NCI-H1105 treated with DMSO at 0.1 percent for 48 hours (cell line): ENCODE measurements at regions not wholly inside any gene's neighbourhood (a gene's known extent, or its start where the extent isn't known, plus 50 kb on each side); places are given as distances from the start of the nearest gene placed in this dataset.
A peak's percentile ranks its signal among the peaks of the same experiment; 100 is the strongest.
"Not testable (repeated sequence)": the region's sequence is repeated elsewhere in the genome, so short reads cannot be mapped to it uniquely, and the experiment has no call there.

ENCODE experiments used
- DNase-seq: peaks from one replicate; lab custom pipeline; 2025; lab: John Stamatoyannopoulos, UW

DNA sequence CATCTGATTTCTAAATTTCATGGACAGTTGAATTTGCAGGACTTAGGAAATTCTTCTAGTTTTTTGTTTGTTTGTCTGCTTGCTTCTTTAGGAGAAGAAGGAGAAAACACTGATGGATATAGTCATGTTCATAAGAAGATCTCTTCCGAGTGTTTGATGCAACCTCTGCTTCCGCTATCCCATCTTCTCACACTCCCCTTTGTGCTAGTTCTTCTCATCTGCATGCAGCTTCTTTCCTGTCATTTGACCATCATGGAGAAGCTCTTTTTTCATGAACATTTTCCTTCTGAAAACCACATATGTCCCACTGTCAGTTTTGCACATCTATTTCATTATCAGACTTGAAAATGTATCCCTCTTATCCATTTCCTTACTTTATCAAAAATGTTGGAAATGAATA is 346.9 kb upstream of the PRKCQ start:
- DNase-seq, result no peak

DNA sequence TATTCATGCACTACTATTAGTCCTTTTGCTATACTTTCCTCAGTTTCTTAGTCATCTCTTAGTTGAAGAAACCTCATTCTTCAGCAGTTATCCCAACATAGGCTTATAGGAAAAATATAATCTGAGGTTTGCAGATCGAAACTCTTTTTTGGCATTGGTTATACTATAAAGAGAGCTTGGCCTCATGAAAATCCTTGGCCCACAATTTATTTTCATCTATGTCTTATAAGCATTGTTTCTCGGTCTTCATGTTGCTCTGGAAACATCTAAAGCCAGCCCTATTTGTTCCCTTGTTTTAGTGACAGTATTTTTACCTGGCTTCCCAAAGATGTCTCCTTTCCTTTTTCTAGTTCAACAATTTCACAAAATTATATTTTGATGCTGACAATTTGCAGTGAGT is 345.1 kb upstream of the PRKCQ start:
- no peak for DNase-seq

DNA sequence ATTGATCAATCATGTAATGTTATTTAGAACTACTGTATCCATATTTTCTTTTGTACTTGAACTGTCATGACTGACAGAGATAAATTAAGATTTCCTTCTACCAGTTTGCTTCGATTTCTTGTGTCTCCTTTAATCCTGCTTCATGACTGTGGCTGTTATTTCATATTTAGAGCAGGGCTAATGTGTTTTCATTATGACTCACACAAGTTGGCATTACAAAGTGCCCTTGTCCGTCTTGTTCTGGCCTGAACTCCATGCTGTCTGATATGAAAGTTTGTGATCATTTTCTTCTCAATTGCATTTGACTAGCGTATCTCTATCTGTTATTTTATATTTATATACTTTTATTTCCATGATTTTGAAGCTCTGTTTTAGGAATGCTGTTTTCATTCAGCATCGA is 344.1 kb upstream of the PRKCQ start:
- DNase-seq, result no peak

DNA sequence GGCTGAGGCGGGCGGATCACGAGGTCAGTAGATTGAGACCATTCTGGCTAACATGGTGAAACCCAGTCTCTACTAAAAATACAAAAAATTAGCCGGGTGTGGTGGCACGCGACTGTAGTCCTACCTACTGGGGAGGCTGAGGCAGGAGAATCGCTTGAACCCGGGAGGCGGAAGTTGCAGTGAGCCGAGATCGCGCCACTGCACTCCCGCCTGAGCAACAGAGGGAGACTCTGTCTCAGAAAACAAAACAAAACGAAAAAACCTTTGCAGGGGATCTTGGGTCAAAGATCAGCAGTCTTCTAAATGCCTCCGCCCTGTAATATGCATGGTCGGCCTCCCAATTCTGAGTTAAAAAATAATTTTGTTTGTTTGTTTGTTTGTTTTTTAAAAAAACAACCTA is 340.9 kb upstream of the PRKCQ start:
- not testable (repeated sequence) for DNase-seq

DNA sequence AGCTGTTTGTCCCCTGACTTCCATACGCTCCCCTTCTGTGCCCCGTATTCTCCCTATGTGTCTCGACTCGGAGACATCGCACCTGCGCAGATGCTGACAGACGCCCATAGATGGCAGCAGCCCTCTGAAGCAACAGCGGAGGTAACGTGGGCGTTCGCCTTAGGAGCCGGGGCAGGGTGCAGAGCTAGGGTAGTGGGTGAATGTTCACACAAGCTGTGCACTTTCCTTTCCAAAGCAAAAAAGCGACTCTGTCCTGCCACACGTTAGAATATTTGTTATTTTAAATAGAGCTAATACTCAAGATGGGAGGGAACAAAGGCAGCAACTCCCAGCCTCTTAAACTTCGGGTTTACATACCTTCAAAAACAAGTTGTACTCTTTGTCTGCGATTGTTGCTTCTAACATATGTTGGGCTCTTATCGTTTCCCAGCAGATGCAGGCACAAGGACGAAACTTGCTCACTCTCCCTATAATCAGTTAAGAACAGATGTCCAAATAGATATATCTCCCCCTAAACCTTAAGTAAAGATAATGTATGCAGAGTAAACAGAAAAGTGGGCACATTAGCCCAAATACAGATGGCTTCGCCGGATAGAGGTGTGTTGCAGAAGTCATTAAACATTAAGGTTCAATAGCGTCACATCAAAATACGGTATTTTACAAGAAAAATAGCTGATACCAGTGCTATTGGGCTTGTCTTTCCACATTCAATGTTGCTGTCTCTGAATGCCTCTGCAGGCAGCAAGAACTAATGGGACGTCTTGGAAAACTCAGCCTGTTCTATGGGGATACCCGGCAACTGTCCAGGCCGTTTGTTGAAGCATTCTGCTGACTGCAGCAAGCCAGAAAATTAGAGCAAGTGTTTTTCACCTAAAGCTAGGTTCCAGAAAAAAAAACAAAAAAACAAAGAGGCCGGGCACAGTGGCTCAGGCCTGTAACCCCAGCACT is 340.3 kb upstream of the PRKCQ start:
- DNase-seq, result peak; percentile 1

DNA sequence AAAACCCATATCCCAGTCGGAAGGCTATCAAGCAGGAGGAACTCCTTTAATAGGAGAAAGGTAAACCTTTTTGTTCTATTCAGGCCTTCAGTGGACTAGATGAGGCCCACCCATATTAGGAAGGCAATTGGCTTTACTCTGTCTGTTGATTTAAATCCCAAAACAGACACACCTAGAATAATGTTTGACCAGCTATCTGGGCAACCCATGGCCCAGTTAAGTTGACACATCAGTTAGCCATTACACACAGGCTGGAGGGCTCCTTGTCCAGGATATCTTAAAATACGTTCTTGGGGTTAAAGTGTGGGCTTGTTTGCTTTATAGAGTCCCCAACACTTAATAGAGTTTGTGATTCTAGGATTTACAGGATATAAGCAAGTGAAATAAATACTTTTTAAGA is 339.0 kb upstream of the PRKCQ start:
- DNase-seq, result no peak

DNA sequence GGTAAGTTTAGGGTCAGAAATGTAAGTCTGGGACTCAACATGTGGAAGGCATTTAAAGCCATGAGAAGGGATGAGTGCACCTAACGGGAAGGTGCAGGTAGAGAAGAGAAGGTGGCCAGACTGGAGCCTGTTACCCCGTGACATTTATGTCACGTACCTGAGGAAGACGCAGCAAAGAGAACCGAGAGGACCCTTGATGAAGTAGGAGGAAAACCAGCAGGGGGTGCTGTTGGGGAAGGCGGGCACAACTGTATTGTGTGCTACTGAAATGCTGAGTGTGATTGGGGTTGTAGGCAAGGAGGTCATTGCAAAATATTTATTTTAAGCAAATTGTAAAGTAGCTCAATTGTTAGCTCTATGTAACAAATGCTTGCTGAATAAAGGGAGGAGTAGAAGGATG is 338.2 kb upstream of the PRKCQ start:
- no peak for DNase-seq

DNA sequence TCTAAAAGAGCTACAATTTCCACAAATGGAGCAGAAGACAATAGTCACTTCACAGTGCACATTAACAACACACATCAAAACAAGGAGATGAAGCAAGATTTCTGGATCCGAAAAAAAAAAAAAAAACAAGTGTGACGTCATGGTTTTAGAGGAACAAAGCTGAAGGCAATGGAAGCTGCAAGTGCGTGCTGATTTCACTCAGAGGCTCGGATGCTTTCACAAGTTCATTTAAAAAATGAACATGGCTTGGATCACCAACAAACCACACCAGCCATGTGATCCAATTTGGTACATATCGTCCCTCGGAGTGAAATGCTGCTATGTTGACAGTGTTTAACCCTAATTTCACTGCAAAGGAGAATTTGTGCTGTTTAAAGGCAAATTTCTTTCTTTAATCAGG is 337.0 kb upstream of the PRKCQ start:
- no peak for DNase-seq

DNA sequence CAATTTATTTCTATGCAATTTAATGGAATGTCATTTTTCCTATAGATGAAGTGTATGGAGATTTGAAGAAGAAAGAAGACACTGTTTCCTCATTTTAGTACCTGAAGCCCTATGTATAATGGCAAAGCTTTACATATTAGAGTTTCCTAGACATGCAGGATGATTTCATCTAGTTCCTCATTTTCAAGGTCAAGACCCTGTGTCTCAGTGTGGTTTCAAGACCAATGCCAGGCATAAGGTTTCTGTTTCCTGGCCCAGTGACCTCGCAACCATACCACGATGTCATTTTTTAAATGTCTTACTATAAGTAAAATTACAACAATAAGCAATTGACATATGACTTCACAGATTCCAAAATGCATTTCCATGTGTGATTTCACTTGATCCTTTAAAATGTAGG is 336.5 kb upstream of the PRKCQ start:
- no peak for DNase-seq

DNA sequence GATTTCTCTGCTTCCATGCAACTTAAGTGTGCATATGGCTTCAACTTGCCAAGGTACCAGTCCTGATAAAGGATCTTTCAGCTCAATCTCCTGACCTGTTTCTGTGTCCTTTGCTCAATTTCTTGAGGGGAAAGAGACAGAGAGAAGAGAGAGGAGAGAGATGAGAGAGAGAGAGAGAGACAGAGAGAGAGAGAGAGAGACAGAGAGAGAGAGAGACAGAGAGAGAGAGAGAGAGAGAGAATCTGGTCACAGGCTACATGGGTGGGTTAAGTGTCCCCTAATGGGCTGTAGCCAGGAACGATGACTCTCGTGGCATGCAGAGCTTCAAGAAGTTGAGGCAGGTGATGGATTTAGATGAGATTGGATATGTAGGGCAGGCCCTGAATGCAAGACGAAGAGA is 335.2 kb upstream of the PRKCQ start:
- DNase-seq, result no peak

DNA sequence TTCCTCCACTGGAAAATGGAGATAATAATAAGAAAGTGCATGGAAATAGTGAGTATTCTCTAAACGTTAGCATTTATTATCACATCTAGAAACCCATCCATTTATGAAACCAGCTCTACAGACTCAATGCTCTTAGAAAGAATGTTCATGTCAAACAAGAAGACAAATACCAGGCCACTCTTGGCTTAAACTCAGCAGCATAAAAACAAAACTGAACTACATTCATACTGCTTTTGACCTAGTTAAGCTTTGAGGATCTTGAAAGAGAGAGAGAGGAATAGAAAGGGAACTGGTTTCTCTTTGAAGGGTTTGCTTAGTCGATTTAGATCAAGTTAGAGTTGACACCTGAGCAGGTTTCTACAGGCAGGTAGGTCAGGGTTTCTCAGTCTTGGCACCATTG is 332.9 kb upstream of the PRKCQ start:
- DNase-seq, result no peak

DNA sequence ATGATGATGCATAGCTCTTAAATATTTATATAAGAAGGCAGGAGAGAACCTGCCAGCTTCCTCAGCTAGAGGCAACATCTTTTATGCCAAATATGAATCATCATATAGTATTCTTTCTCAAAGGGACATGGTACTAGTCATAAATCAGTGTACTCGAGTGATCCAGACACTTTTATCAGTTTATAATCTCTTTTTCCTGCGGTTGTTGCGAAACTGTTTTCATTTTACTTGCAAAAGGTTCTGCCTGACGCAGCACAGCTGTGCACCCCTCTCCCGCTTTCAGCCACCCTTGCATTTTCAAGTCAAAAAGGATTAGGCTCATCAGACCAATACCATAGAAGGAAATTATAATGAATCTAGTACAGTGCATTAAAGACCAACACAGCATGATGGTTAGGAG is 332.3 kb upstream of the PRKCQ start:
- DNase-seq, result no peak

DNA sequence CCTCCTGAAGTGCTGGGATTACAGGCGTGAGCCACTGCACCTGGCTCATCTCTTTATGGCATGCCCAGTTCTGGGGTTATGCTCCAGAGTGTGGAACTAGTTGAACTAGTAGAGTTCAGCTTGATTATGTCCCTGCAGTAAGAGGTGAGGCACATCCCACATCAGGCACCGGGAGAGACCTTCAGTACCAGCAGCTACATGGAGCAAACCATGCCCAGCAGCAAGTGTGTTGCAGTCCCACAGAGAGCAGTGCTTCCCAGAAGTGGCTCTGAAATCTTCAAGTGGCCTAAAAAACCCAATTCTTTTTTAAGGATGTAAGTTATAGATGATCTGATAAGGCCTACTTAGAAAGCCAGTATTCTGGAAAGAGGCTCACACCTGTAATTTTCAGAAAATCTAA is 331.9 kb upstream of the PRKCQ start:
- no peak for DNase-seq

DNA sequence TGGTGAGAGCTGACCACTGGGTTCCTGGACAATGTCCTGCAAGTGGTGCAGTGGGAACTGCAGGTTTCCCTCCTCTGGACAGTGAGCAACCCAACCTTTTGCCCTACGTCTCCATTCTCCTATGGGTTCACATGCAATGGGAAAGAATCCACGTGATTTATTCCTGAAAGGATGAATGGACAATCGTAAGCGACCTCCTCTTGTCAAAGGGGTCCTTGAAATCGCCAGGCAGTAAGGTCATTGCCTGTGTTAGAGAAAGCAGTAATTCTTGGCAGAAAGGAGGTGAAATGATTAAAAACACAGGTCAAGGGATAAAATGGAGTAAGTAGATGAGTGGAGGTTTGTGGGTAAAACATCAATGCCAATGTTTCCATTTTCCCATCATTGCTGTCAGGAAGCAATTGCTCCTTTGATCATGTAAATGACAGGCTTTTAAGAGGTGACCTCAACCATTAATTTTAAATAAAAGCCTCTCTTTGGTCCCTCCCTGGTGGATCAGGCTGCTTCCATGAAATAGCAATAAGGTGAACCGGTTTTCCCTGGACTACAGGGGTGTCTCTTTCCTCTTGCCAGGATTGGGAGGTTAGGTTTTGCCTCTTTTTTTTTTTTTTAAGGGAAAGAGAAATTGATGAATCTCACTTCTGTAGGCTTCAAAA is 330.0 kb upstream of the PRKCQ start:
- DNase-seq, result no peak

DNA sequence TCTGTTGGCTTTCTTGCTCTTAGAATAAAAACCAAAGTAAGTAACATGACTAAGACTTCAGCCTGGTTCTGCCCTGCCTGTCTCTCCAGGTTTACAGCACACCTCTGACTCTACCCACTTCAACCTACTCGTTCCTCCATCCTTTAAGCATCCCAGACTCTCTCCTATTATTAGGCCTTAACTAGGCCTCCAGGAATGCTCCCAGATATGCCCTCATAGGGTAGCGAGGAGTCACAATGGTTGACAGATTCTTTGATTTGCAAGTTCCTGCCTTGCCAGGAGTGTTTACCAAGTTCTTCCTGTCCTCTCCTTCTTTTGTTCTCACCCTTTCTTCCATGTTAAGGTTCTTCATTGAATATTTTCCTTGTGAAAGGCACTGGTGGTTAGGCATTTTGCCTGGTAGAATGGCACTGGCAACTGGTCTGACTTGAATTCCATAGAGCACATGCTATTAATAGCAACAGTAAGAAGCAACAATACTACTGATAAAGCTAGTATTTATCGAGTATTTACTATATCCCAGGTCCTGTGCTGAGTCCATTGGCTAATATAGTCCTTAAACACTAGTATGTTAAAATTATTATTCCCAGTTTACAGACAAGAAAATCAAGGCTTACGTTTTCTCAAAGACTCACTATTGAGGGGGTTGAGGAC is 327.9 kb upstream of the PRKCQ start:
- no peak for DNase-seq

DNA sequence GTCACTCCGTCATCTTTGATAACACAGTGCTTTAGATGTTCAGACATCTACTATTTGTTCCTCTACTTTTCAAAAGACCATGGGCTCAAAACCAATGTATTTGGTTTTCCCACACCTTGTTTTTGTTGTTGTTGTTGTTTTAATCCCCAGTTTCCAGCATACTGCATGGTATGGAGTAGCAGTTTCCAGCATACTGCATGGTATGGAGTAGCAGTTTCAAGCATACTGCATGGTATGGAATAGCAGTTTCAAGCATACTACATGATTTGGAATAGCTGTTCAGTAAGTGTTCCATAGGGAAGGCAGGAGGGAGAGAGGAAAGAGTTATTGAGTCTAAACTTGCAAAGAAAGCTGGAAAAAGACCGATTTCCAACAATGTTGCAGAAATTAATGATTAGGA is 314.3 kb upstream of the PRKCQ start:
- DNase-seq, result no peak

DNA sequence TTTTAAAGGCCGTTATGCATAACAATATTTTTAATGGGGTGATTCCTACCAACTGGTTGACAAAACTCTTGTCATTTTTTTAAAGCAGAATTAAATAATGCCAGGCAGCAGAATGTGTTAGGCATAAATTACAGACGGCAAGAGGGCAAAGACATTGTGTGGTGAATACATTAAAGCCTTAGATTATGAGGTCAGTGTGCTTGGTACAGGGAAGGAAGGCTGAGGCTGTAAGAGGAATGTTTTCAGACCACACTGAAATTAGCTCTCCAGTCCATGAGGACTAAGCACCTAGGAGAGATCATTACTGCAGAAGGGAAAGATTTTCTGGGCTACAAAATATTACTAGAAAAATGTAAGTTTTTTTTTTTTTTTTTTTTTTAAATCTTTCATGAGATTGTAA is 312.8 kb upstream of the PRKCQ start:
- no peak for DNase-seq

DNA sequence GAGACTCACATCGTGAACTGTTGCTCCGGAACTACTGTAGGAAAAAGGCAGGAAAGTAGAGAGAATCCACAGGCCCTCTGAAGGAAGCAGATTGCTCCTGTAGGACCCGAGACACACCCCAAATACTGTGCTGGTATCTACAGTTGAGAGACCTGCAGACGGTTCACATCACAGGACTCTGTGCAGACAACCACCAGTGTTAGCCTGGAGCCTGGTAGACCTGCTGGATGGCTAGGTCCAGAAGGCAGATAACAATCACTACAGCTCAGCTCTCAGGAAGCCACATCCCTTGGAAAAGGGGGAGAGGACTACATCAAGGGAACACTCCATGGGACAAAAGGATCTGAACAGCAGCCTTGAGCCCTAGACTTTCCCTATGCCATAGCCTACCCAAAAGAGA is 311.8 kb upstream of the PRKCQ start:
- DNase-seq, result no peak

DNA sequence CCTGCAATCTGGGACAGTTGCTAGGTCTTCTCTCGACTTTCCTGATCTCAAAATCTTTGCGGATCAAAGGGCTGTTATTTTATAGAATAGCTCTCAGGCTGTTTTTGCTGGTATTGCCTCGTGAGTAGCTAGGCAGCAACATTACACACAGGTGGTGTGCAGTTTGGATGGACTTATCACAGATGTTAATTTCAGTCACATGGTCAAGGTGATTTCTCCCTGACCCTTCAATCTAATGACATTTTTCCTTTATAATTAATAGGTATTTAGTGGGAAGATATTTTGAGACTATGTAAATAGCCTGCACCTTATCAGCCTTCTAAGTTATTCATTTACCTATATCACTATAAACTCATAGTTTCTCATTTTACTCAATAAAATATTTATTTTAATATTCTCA is 309.6 kb upstream of the PRKCQ start:
- no peak for DNase-seq

DNA sequence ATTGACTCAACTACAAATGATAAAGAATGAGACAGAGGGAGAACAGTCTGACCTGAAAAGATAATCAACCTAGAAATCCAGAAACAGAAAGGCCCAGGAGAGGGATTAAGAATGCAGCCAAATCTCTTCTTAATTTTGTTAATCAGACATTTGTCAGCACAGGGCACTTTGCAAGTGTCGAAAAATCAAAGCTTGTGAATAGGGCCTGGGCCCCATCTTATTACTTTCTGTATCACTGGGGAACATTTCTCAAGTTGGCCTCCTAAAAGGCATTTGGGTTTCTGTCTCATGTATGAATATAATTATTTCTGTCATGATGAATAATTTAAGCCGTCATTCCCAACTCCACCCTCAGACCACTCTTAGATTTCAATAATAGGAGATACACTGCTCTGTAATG is 308.4 kb upstream of the PRKCQ start:
- DNase-seq, result no peak

DNA sequence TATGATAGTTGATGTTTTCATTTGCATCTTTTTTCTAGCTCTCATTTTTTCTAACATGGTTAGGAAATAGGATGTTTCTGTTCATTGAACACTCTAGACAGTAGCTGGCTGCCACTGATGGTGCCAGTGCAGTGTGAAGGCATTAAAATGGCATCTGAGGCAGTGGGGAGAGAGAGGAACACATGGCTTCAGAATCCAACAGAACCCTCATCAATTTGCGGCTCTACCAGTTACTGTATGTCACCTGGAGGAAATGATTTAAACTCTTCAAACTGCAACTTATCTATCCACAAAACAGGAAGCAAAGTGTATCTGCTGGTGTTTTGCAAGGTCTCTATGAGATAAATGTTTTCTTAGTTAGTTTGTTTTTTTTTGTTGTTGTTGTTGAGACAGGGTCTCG is 305.2 kb upstream of the PRKCQ start:
- no peak for DNase-seq

DNA sequence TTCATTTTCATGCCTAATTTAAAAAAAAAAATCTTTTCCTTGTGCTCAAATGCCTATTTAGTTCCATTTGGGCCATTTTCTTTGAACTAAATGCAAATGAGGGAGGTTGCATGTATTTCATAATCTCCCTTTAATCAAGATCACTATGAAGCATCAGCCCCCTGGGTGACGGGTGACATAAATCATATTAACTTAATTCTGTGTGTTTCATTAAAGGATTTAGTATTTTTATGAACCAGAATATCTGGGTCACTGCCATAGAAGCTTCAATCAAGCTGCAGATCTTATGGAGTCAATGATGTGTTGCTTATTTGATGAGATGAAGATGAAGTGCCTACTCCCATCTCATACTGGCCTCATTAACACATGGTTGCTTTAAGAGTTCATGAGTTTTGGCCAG is 301.9 kb upstream of the PRKCQ start:
- DNase-seq, result no peak

DNA sequence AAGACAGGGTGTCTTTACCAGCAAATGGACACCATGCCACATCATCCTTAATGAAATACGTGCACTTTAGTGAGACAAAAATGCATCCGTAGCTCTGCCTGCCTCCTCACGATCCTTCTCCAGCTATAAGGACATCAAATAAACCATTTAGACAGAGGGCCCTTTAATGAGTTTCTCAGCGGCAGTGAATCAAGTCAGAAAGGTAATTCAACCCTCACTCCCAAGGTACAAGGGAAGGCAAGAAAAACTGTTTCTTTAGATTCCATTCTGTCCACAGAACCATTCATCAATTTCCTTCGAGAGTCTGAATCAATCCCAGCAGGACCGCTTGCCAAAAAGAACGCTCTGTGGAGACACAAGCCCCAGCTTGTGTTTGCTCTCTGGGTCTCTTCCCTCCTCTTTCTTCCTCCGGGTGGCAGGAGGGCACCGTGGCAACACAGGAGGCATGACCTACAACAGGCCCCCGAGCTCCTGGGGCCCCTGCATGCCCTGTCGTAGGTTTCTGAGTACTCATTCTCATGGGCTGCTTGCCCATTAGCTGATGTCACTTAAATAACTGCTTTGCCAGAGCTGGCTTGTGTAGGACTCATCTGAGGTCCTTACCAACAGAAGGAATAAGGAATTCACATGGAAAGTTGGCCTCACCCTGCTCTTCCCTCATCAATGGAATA is 297.8 kb upstream of the PRKCQ start:
- no peak for DNase-seq
